SU-DHL-6 (cell line): ENCODE measurements at regions not wholly inside any gene's neighbourhood (a gene's known extent, or its start where the extent isn't known, plus 50 kb on each side); places are given as distances from the start of the nearest gene placed in this dataset.

ENCODE experiments used
- CTCF ChIP-seq: fragments of 200-600 bp; sonication (generic); IDR thresholded peaks from one replicate; pipeline ENCODE4 v1.5.1; 2017; ENCODE audit warnings: antibody characterized with exemption, mild to moderate bottlenecking, low read length, moderate library complexity; ENCODE audit not compliant: insufficient read depth, poor library complexity, severe bottlenecking
- EZH2phosphoT487 ChIP-seq: fragments of 200-600 bp; sonication (generic), shearing (Covaris generic); conservative IDR thresholded peaks from 2 replicates; pipeline ENCODE4 v1.6.1; 2018; ENCODE audit warnings: mild to moderate bottlenecking, antibody characterized with exemption, low read length, moderate library complexity, mixed read lengths

DNA sequence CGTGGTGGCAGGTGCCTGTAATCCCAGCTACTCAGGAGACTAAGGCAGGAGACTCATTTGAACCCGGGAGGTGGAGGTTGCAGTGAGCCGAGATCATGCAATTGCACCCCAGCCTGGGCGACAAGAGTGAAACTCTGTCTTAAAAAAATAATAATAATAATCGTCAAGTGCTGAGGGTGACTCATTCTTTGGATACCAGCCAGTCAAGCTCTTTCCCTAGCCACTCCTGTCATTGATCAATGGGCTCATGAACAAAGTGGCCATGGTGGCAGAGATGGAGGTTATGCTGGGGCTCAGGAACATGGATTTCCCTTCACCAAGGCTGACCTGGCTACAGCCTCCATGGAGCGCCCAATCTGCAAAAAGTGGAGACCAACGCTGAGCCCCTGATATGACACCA lies 94.5 kb upstream of the HAAO start:
- TF ChIP-seq CTCF (no peak), EZH2phosphoT487 (no peak)
